Breast epithelium (tissue), 4 donors: ENCODE measurements at regions not wholly inside any gene's neighbourhood (a gene's known extent, or its start where the extent isn't known, plus 50 kb on each side); places are given as distances from the start of the nearest gene placed in this dataset.
"Not testable (repeated sequence)": the region's sequence is repeated elsewhere in the genome, so short reads cannot be mapped to it uniquely, and the experiment has no call there.

Experiments used
- DNase-seq, 2 donors: peaks; one replicate each; pipeline ENCODE4 v3.0.0-alpha.2; 2019; ENCODE audit warnings: low spot score in 2 of 2
- H3K27ac ChIP-seq, 2 donors: fragments of 200-600 bp; sonication (generic) in 1 of 2; one replicate each; pipeline ENCODE4 v1.5.1; 2016 to 2019; ENCODE audit warnings: mild to moderate bottlenecking in 1 of 2
- H3K27me3 ChIP-seq, 2 donors: fragments of 200-600 bp; sonication (generic) in 1 of 2; one replicate each; pipeline versions ENCODE4 v1.5.1 to v1.6.0; 2017 to 2019; ENCODE audit warnings: control low read depth in 1 of 2, mild to moderate bottlenecking in 1 of 2
- H3K36me3 ChIP-seq: fragments of 200-600 bp; one replicate; pipeline ENCODE4 v1.5.1; 2019
- H3K4me1 ChIP-seq, 2 donors: fragments of 200-600 bp; sonication (generic); one replicate each; pipeline ENCODE4 v1.5.1; 2016 to 2019; ENCODE audit warnings: control low read depth in 1 of 2
- H3K4me3 ChIP-seq, 3 donors: fragments of 200-600 bp; sonication (generic); 1 replicate in 2 of 3; 2 replicates in 1 of 3; pipeline ENCODE4 v1.5.1; 2016 to 2019; ENCODE audit warnings: mild to moderate bottlenecking in 3 of 3, moderate library complexity in 2 of 3
- H3K9me3 ChIP-seq, 2 donors: fragments of 200-600 bp; sonication (generic) in 1 of 2; one replicate each; pipeline ENCODE4 v1.5.1; 2016 to 2019; ENCODE audit warnings: control low read depth in 1 of 2
- CTCF ChIP-seq, 3 donors: fragments of 450-650 bp; IDR thresholded peaks; one replicate each; pipeline ENCODE4 v1.5.1; 2016 to 2017; ENCODE audit warnings: antibody characterized with exemption in 3 of 3, mild to moderate bottlenecking in 3 of 3, moderate library complexity in 3 of 3
- POLR2A ChIP-seq: fragments of 450-650 bp; IDR thresholded peaks from one replicate; pipeline ENCODE4 v1.6.1; 2016; ENCODE audit warnings: antibody characterized with exemption, mild to moderate bottlenecking, moderate library complexity
- POLR2AphosphoS5 ChIP-seq, 3 donors: sonication (generic); formaldehyde crosslinking; IDR thresholded peaks; one replicate each; pipeline ENCODE4 v1.6.1; 2017; ENCODE audit warnings: antibody characterized with exemption in 3 of 3
- intact Hi-C: fragments of 100-400 bp; cut with DNase I; formaldehyde crosslinking; loops from one replicate; pipeline ENCODE4 v1.15.1; 2023; ENCODE audit warnings: low total_unique reads

GRCh38 chr10:3955955-3956617, 171.1 kb upstream of the KLF6 start:
- Histone ChIP-seq H3K27ac (no peak overlapping the region), H3K36me3 (no peaks in the 10 kb centered on the region), H3K4me3 (no peak overlapping the region), H3K9me3 (no peaks in the 10 kb centered on the region), H3K27me3 (no peaks in the 10 kb centered on the region), H3K4me1 (no peaks in the 10 kb centered on the region)
- intact Hi-C loops, result no loop called here
- TF ChIP-seq POLR2A (no peak), CTCF (IDR thresholded peaks at IDR 0.05) (no peak), POLR2AphosphoS5 (IDR thresholded peaks at IDR 0.05) (no peak)
- DNase-seq, result no peak

GRCh38 chr10:3955493-3955892, 170.5 kb upstream of the KLF6 start:
- H3K36me3 ChIP-seq, result no peaks in the 10 kb centered on the region
- H3K4me1 ChIP-seq, result no peaks in the 10 kb centered on the region
- no peak for DNase-seq
- intact Hi-C loops, result no loop called here
- no peak for TF ChIP-seq POLR2A
- TF ChIP-seq CTCF (IDR thresholded peaks at IDR 0.05), result no peak
- no peak for TF ChIP-seq POLR2AphosphoS5 (IDR thresholded peaks at IDR 0.05)
- H3K27ac ChIP-seq, result no peak overlapping the region
- no peaks in the 10 kb centered on the region for H3K27me3 ChIP-seq
- no peak overlapping the region for H3K4me3 ChIP-seq
- no peaks in the 10 kb centered on the region for H3K9me3 ChIP-seq

GRCh38 chr10:3954615-3955014, 169.6 kb upstream of the KLF6 start:
- Histone ChIP-seq H3K4me3 (no peak overlapping the region), H3K27me3 (no peaks in the 10 kb centered on the region), H3K36me3 (no peaks in the 10 kb centered on the region), H3K9me3 (no peaks in the 10 kb centered on the region), H3K4me1 (no peaks in the 10 kb centered on the region), H3K27ac (no peak overlapping the region)
- intact Hi-C loops, result no loop called here
- TF ChIP-seq POLR2A (no peak), CTCF (IDR thresholded peaks at IDR 0.05) (no peak), POLR2AphosphoS5 (IDR thresholded peaks at IDR 0.05) (no peak)
- DNase-seq, result no peak

- H3K4me1 ChIP-seq, H3K4me3 ChIP-seq, DNase-seq, H3K36me3 ChIP-seq, H3K9me3 ChIP-seq, H3K27me3 ChIP-seq, intact Hi-C loops, H3K27ac ChIP-seq: not testable (repeated sequence)
Observed at GRCh38 chr10:3954007-3954406, 169.0 kb upstream of the KLF6 start.

- Histone ChIP-seq H3K4me3 (no peak overlapping the region), H3K4me1 (no peaks in the 10 kb centered on the region), H3K36me3 (no peaks in the 10 kb centered on the region), H3K27me3 (no peaks in the 10 kb centered on the region), H3K9me3 (no peaks in the 10 kb centered on the region), H3K27ac (peak overlapping the region; percentile 61 to 73)
- TF ChIP-seq POLR2AphosphoS5 (IDR thresholded peaks at IDR 0.05) (no peak), POLR2A (no peak), CTCF (IDR thresholded peaks at IDR 0.05) (no peak)
- peak in 1 of 2 donors; percentile 66 for DNase-seq
- intact Hi-C loops, result no loop called here
Observed at GRCh38 chr10:3951993-3952392, 167.0 kb upstream of the KLF6 start.
